Activated CD8-positive, alpha-beta T cell treated with anti-CD3 and anti-CD28 coated beads for 36 hours (primary cell): ENCODE measurements at regions not wholly inside any gene's neighbourhood (a gene's known extent, or its start where the extent isn't known, plus 50 kb on each side); places are given as distances from the start of the nearest gene placed in this dataset.

Source experiments
- ATAC-seq: fragments of 200-7000 bp; cut with Tn5 transposase; one replicate; pipeline ENCODE4 v1.10.0; 2021; ENCODE audit warnings: mild to moderate bottlenecking, moderate library complexity
- CTCF ChIA-PET: fragments of 350-600 bp; sonication (Branson Sonifier 250); formaldehyde crosslinking; loops from one replicate; lab custom pipeline; 2021; ENCODE audit warnings: antibody characterized with exemption; lab: Charles Lee
- POLR2A ChIA-PET: fragments of 350-600 bp; sonication (Branson Sonifier 250); formaldehyde crosslinking; loops from one replicate; lab custom pipeline; 2021; ENCODE audit warnings: antibody characterized with exemption; lab: Charles Lee
- DNase-seq: peaks from one replicate; pipeline ENCODE4 v3.0.0-alpha.2; 2020
- H3K27ac Mint-ChIP-seq: one replicate; pipeline ENCODE4 v1.8.0; 2021; ENCODE audit warnings: mild to moderate bottlenecking, mixed read lengths
- H3K27me3 Mint-ChIP-seq: one replicate; pipeline ENCODE4 v1.8.0; 2021; ENCODE audit warnings: mixed read lengths
- H3K36me3 Mint-ChIP-seq: one replicate; pipeline ENCODE4 v1.8.0; 2021; ENCODE audit warnings: low read depth, mixed read lengths
- H3K4me1 Mint-ChIP-seq: one replicate; pipeline ENCODE4 v1.8.0; 2021; ENCODE audit warnings: low read depth, mixed read lengths
- H3K4me3 Mint-ChIP-seq: one replicate; pipeline ENCODE4 v1.8.0; 2021; ENCODE audit warnings: mild to moderate bottlenecking, moderate library complexity, mixed read lengths
- H3K9me3 Mint-ChIP-seq: one replicate; pipeline ENCODE4 v1.8.0; 2021; ENCODE audit warnings: mixed read lengths
- CTCF ChIP-seq: fragments of 200-600 bp; IDR thresholded peaks from one replicate; pipeline ENCODE4 v1.8.0; 2022; ENCODE audit warnings: antibody characterized with exemption, mild to moderate bottlenecking
- intact Hi-C: fragments of 100-400 bp; cut with micrococcal nuclease; formaldehyde crosslinking; loops from one replicate; pipeline ENCODE4 v1.10.0; 2022

DNA sequence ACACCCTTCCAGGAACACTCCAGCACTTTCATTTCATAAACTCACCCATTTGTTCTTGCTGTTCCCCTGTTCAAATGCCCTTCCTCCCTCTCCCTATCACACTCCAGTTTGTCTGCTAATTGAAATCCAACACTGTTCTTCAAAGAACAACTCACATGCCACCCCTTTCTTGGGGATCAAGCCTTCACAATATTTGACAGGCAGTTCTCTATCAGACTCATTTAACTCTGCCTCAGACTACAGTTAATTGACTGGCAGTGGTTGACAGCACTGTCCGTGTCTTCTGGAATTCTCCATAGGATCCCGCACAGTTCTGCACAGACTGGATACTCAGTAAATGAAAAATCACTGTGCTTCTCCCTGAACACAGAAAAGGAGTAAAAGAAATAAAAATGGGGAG lies 87.8 kb downstream of the PMP22 start:
- H3K36me3 Mint-ChIP-seq: no peaks in the 10 kb centered on the region
- no peak for DNase-seq
- no peak for ATAC-seq
- CTCF ChIA-PET: no interaction called here
- intact Hi-C loops: no loop called here
- no peaks in the 10 kb centered on the region for H3K9me3 Mint-ChIP-seq
- peaks cover 4% of the 10 kb centered on the region for H3K27me3 Mint-ChIP-seq
- POLR2A ChIA-PET: no interaction called here
- no peak overlapping the region for H3K4me3 Mint-ChIP-seq
- no peak for TF ChIP-seq CTCF
- H3K4me1 Mint-ChIP-seq: no peaks in the 10 kb centered on the region
- no peak overlapping the region for H3K27ac Mint-ChIP-seq

DNA sequence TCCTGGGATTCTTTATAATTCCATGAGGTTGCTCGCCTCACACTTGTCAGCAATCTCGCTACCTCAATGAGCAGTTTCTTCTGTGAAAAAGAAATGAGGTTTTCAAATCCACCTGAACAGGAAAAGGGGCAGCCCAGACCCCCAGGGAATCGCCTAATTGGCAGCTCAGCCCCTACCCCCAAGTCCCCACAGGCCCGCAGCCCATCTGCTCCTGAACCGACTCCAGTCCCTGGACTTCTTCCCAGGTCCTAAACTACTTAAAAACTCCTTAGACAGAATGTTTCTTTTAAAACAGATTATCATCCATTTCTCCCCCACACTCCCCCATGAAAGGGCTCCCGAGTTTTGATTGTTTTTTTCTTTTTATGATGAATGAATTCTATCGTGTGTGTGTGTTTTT lies 89.8 kb downstream of the PMP22 start:
- intact Hi-C loops: no loop called here

GRCh38 chr17:15171167-15172047 lies 93.7 kb downstream of the PMP22 start:
- no peak overlapping the region for H3K27ac Mint-ChIP-seq
- ATAC-seq (no peak), DNase-seq (peak; percentile 44)
- intact Hi-C loops: no loop called here
- peaks cover 14% of the 10 kb centered on the region for H3K27me3 Mint-ChIP-seq
- no peaks in the 10 kb centered on the region for H3K9me3 Mint-ChIP-seq
- no peak overlapping the region for H3K4me3 Mint-ChIP-seq
- POLR2A ChIA-PET: no interaction called here
- peak; percentile 71 for TF ChIP-seq CTCF
- CTCF ChIA-PET: interaction anchor here (1.8 kb wide), 1 partner anchor 1577 kb away, joined by 4 read pairs; no protein-coding TSS in a partner anchor
- H3K36me3 Mint-ChIP-seq: no peaks in the 10 kb centered on the region
- H3K4me1 Mint-ChIP-seq: no peaks in the 10 kb centered on the region

More for the DNA sequence above, 89.8 kb downstream of the PMP22 start:
- ATAC-seq: no peak
- H3K4me1 Mint-ChIP-seq: no peaks in the 10 kb centered on the region
- POLR2A ChIA-PET: no interaction called here
- H3K27ac Mint-ChIP-seq: no peak overlapping the region
- H3K36me3 Mint-ChIP-seq: no peaks in the 10 kb centered on the region
- CTCF ChIA-PET: no interaction called here
- DNase-seq: no peak
- H3K4me3 Mint-ChIP-seq: no peak overlapping the region
- TF ChIP-seq CTCF: no peak
- no peaks in the 10 kb centered on the region for H3K9me3 Mint-ChIP-seq
- H3K27me3 Mint-ChIP-seq: peaks cover 10% of the 10 kb centered on the region

DNA sequence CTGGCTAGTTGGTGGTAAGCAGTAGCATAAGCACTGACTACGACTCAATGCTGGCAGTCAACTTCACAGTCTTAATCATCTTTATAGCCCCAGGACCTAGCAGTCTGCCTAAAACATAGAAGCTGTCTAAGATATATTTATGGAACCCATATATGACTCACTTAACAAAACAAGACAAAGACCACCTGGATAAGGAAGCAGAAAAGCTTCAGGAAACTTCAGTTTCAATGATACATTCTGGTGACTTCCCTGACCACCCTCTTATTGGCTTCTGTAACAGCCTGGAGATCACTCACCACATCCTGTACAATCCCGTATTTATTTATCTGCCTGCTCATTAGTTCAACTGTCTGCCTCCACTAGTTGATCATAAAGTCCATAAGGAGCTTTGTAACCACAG lies 95.5 kb downstream of the PMP22 start:
- Mint-ChIP-seq H3K27ac (no peak overlapping the region), H3K4me3 (no peak overlapping the region), H3K4me1 (no peaks in the 10 kb centered on the region), H3K9me3 (no peaks in the 10 kb centered on the region), H3K36me3 (no peaks in the 10 kb centered on the region), H3K27me3 (peaks cover 14% of the 10 kb centered on the region)
- no peak for TF ChIP-seq CTCF
- no peak for ATAC-seq
- intact Hi-C loops: no loop called here
- POLR2A ChIA-PET: no interaction called here
- CTCF ChIA-PET: interaction anchor here (0.6 to 1.8 kb wide), 5 partner anchors 12 to 1576 kb away, joined by 3 to 5 read pairs (median 4); no protein-coding TSS in a partner anchor
- DNase-seq: no peak

- CTCF ChIA-PET: interaction anchor here (1.0 kb wide), 1 partner anchor 15 kb away, joined by 3 read pairs; no protein-coding TSS in a partner anchor
- intact Hi-C loops: no loop called here
These were observed 96.7 kb downstream of the PMP22 start for GRCh38 chr17:15168379-15168778.

More at GRCh38 chr17:15168379-15168778, 96.7 kb downstream of the PMP22 start:
- no peak overlapping the region for H3K4me3 Mint-ChIP-seq
- POLR2A ChIA-PET: no interaction called here
- no peaks in the 10 kb centered on the region for H3K36me3 Mint-ChIP-seq
- peaks cover 14% of the 10 kb centered on the region for H3K27me3 Mint-ChIP-seq
- H3K4me1 Mint-ChIP-seq: no peaks in the 10 kb centered on the region
- H3K9me3 Mint-ChIP-seq: no peaks in the 10 kb centered on the region
- TF ChIP-seq CTCF: no peak
- no peak for DNase-seq
- ATAC-seq: no peak
- no peak overlapping the region for H3K27ac Mint-ChIP-seq
